ENCODE measurements at regions not wholly inside any gene's neighbourhood (a gene's known extent, or its start where the extent isn't known, plus 50 kb on each side); places are given as distances from the start of the nearest gene placed in this dataset.

GRCh38 chr16:49112754-49113153 lies 168.9 kb downstream of the CBLN1 start:
- DNase-seq (ENCODE audit: low spot score): no peak
- TF ChIP-seq CTCF (IDR thresholded peaks at IDR 0.05; ENCODE audit: extremely low read depth, missing control alignments): no peak

GRCh38 chr16:49111351-49111750 lies 170.3 kb downstream of the CBLN1 start:
- no peak for TF ChIP-seq CTCF (IDR thresholded peaks at IDR 0.05; ENCODE audit: extremely low read depth, missing control alignments)
- no peak for DNase-seq (ENCODE audit: low spot score)

- no peak for DNase-seq (ENCODE audit: low spot score)
- no peak for TF ChIP-seq CTCF (IDR thresholded peaks at IDR 0.05; ENCODE audit: extremely low read depth, missing control alignments)
Observed at GRCh38 chr16:49108611-49109010, 173.0 kb downstream of the CBLN1 start.

GRCh38 chr16:49103298-49103697 lies 178.3 kb downstream of the CBLN1 start:
- no peak for DNase-seq (ENCODE audit: low spot score)
- no peak for TF ChIP-seq CTCF (IDR thresholded peaks at IDR 0.05; ENCODE audit: extremely low read depth, missing control alignments)

GRCh38 chr16:49101997-49102396 lies 179.6 kb downstream of the CBLN1 start:
- DNase-seq (ENCODE audit: low spot score): no peak
- TF ChIP-seq CTCF (IDR thresholded peaks at IDR 0.05; ENCODE audit: extremely low read depth, missing control alignments): no peak

- TF ChIP-seq CTCF (IDR thresholded peaks at IDR 0.05; ENCODE audit: extremely low read depth, missing control alignments): no peak
Observed at GRCh38 chr16:49100366-49100765, 181.3 kb downstream of the CBLN1 start.

GRCh38 chr16:49097964-49098363 lies 183.7 kb downstream of the CBLN1 start:
- no peak for TF ChIP-seq CTCF (IDR thresholded peaks at IDR 0.05; ENCODE audit: extremely low read depth, missing control alignments)

More at GRCh38 chr16:49100366-49100765, 181.3 kb downstream of the CBLN1 start:
- DNase-seq (ENCODE audit: low spot score): no peak

More at GRCh38 chr16:49097964-49098363, 183.7 kb downstream of the CBLN1 start:
- DNase-seq (ENCODE audit: low spot score): no peak
